Astrocyte of the hippocampus (primary cell): ENCODE measurements at regions not wholly inside any gene's neighbourhood (a gene's known extent, or its start where the extent isn't known, plus 50 kb on each side); places are given as distances from the start of the nearest gene placed in this dataset.
A peak's percentile ranks its signal among the peaks of the same experiment; 100 is the strongest.
"Not testable (repeated sequence)": the region's sequence is repeated elsewhere in the genome, so short reads cannot be mapped to it uniquely, and the experiment has no call there.

Experiments used
- DNase-seq: peaks from one replicate; pipeline ENCODE4 v3.0.0; 2011; ENCODE audit warnings: low read depth, low spot score

DNA sequence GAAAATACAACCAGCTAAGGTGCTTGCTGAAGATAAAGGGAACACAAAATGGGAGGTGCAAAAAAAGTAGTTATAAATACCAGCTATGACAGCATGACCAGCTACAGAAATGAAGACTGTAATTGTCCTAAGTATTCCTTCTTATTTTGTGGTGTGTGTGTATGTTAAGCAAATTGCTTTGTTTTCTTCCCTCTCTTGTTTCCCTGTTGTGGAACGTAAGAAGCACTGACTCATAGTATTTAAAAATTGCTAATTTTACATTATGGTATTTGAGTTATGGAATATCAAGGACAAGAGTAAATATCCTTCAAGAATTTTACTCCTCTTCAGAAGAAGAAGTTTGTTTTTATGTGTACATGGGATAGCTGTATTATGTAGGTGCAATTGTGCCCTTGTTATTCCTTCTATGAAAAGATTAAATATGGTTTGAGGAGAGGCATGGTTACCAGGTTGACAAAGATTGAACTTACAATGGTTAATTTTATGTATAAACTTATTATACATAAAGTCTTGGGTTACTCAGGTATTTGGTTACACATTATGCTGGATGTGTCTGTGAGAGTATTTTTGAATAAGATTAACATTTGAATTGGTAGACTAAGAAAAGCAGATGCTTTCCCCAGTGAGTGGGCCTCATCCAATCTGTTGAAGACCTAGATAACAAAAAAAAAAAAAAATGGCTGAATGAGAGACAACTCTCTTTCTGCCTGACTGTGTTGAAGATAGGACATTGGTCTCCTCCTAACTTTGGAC is 1132.1 kb upstream of the ALCAM start:
- DNase-seq: no peak

DNA sequence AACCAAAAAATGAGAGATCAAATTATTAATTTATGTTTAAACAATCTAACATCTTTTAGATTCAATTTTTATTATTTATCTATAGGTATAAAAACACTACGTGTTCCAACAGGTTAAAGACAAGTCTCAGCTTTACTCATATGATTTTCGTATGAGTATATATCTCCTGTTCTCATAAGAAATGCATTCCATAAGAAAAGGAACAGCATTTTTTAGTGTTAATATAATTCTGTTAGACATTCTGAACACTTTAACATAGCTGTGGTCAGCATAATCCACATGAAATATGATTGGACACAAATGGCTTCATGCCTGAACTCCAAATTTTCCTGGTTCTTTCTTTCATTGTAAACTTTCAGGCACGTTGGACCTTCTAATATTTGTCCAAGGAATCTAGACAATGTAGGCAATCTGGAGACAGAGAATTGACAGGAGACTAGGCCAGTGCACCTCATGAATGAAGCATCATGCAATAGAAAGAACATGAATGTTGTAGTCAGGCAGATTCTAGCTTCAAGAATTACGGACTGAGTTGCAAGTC is 1122.0 kb upstream of the ALCAM start:
- DNase-seq: no peak

DNA sequence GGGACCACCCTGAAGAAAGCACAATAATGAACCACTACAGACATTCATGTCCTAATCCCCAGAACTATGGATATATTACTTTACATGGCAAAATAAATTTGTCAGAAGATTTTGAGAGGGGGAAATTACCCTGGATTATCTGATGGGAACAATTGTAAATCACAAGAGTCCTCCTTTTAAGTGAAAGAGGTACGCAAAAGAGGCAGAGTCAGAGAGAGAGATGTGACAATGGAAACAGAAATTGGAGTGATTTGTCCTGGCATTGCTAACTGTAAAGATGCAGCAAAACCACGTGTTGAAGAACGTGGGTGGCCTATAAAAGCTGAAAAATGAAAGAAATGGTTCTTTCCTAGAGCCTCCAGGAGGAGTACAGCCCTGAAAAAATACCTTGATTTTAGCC is 1121.4 kb upstream of the ALCAM start:
- DNase-seq: no peak

DNA sequence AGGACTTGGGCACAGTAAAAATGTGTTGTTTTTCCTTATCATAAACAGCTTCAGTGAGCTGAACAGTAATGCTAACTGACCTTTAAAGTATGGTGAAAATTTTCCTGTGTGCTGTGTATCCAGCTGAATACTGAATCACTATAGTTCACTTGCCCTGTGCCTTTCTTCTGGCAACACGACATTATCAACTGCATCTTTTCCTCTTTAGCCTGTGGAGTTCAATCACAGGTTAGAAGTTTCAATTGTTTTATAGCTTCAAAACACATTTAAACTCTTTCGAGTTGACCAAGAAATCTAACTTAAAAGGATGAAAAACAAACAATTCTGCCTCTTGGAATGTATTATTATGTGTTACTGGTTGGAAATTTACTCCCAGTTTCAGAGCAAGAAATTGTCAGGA is 1120.7 kb upstream of the ALCAM start:
- DNase-seq: no peak

DNA sequence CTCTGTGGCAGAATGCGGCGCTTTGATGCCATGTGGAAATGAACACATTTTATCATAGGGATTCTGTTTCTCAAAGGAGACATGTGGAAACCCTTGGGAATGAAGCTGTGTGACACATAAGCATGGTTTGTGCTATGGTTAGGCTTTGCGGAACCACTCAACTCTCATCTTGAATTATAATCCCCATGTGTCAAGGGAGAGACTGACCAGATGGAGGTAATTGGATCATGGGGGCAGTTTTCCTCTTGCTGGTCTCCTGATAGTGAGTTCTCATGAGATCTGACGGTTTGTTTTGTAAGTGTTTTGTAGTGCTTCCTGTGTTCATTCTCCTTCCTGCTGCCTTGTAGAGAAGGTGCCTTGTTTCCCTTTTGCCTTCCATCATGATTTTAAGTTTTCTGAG is 1109.2 kb upstream of the ALCAM start:
- no peak for DNase-seq

DNA sequence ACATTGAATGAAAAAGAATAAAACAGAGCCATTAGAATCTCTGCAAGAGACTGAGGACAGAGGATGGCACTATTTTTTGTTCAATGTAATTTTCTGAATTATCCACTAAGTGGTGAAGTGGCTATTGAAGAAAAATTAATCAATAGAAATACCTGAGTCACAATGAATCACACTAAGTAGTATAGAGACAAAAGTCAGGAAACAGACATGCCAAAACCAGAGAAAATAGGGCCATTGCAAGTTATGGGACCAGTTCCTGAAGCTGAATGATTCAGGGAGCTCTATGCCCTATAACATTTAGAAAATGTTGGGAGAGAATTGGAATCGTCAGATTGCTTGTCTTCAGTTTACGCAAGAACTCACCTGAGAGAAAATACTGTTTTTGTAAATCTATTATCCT is 1103.2 kb upstream of the ALCAM start:
- no peak for DNase-seq

DNA sequence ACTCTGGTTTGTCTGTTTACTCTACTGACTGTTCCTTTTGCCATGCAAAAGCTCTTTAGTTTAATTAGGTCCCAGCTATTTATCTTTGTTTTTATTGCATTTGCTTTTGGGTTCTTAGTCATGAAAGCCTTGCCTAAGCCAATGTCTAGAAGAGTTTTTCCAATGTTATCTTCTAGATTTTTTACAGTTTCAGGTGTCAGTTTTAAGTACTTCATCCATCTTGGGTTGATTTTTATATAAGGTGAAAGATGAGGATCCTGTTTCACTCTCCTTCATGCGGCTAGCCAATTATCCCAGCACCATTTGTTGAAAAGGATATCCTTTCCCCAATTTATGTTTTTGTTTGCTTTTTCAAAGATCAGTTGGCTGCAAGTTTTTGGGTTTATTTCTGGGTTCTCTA is 1100.5 kb upstream of the ALCAM start:
- not testable (repeated sequence) for DNase-seq

DNA sequence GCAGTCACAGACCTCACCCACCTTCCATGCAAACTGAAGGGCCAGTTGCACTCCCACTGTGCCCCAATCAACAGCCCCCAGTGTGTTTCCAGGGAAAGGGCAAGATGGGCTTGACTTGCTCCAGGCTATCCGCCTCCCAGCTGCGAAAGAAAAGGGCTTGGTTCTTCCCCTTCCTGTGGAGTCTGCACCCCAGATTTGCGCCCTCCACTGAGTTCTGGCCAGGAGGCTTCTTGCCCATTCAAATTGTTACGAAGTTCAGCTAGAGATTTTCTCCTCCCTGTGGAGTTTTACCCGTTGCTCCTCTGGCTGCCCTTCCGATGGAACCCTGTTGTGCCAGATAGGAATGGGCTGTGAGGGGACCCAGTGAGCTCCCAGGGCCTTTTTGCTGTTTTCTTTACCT is 1096.9 kb upstream of the ALCAM start:
- DNase-seq: no peak

DNA sequence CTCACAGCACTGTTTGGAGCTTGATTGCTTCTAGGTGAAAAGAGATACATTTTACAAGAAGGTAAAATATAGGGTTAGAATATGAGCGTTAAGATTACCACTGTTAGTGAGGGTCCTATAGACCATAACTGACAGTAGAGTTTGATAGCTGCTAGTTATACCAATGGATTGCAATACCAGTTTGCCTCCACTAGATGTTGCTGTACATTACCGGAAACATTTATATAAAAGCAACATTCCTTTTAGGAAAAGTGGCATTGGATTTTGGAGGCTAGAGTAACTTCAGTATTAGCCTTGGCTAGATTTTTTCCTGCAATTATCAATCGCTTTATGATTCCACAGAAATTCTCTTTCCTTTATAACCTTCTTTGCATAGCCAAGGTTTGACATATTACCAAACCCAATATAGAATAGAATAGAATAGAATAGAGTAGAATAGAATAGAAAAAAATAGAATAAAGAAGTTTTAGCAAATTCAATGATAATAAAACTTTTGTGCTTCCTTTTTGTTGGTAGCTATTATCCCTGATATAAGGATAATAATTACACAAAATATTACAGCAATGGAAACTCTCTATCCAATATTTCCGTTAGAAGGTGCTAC is 1093.6 kb upstream of the ALCAM start:
- peak; percentile 49 for DNase-seq

DNA sequence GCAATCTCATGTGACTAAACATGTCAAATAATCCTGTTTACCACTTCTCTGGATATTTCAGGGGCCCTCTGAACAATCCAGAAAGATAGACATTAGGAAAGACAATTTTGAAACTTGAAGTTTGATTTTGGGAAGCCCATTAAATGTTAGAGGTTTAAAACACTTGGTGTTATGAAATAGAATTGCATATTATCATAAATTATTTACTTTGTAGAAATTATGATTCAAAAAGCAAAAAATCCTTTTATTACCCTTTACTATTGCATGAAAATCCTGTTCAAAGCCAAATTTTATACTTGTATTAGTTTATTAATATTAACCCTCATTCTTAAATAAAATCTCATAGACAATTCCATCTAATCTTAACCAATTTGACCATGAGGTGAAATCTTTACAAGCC is 1091.5 kb upstream of the ALCAM start:
- no peak for DNase-seq

DNA sequence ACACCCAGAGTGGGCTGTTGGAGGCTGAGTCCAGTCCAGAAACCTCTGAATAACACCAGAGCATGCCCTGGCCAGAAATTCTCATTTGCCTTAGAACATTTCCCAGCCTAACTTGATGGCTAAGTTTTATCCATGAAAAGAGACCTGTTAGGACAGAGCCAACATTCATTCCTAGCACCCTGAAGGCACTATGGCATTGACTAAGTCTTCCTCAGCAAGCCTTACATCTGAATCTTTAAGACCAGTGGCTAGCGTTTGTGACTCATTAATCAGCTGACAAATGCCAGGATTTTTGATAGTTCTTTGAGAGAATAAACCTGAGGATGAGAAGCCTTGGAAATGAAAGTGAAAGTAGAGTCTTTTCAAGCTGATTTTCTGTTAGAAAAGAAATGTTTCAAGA is 1087.1 kb upstream of the ALCAM start:
- peak; percentile 34 for DNase-seq

DNA sequence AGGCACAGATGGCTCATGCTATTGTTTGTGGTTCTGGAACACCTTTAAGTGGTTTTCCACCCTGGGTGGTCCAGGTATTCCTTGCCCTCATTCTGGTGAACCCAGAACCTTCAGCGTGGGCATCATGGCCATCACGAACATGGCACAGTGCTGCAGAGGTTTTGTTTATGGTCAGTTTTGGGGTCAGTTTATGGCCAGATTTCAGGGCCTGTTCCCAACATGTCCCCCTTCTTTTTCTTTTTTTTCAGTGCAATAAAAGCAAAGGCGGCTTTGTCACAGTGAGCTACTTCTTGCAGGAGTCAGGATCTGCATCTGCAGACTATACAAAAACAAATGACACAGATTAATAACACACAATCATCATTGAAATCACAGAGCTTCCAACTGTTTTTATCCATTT is 1085.0 kb upstream of the ALCAM start:
- no peak for DNase-seq

DNA sequence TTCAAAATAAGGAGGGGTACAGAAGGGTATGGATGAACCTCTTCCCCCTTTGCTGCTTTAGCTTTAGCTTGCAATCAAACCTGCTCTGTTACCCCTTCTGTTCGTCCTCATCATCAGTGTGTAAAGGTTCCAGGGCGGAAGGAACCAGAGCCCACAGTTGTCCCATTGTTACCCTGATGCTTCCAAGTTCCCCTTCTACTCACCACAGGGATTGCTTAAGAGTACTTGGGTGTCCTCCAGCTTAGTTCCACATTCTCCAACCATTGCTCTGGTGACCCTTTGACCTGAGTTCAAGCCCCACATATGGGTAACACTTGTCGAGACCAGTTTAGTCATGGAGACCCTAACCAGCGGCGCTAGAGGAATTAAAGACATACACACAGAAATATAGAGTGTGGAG is 1080.1 kb upstream of the ALCAM start:
- no peak for DNase-seq

DNA sequence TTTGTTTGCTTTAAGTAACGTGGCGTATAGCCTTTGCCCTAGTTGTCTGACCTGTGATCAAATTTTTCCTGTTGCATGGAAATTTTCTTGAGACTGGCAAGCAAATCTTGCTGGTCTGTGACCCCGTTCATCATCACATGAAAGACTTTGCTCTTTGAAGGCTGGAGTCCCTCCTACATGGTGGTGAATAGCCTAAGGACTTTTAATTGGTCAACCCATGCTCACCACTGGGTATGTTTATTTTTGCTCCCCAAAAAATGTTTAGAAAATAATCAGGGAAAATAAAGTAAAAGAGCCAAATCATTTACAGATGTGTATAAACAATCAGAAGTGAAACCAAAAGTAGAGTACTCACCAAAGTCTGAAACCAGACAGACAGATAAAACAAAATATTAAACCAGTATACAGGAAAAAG is 1075.3 kb upstream of the ALCAM start:
- peak; percentile 1 for DNase-seq

DNA sequence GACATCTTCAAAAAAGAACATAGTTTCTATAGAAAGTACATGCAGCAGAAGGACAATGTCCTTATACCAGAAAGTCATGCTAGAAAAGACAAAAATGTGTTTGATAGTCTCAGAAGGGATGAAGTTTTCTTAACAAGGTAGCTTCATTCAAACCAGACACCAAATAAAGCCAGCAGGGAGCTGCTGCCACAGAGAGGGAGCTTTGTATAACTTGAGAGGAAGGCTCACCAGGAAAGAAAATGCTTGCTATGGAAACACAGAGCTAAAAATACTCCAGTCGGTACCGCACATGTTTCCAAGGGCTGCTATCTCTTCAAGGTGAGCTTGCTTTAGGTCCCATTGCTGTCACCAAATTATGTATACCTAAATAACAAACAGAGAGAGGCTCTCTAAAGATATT is 1074.8 kb upstream of the ALCAM start:
- DNase-seq: peak; percentile 11

DNA sequence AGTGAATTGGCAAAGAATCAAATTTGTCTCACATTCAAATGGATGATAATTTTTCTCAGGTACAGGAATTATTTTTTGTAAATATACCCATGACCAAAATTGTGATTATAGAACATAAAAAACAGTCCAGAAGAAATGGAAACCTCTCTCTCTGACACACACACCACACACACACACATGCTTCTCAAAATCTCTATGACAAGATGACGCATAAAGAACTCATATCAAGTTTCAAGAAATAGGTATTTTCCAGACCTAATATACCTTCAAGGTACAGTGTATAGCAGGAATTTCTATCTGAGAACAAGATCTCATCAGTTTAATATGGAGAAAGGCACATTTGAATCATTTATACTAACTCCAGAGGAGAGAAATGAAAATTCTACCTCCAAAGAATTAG is 1069.1 kb upstream of the ALCAM start:
- no peak for DNase-seq

DNA sequence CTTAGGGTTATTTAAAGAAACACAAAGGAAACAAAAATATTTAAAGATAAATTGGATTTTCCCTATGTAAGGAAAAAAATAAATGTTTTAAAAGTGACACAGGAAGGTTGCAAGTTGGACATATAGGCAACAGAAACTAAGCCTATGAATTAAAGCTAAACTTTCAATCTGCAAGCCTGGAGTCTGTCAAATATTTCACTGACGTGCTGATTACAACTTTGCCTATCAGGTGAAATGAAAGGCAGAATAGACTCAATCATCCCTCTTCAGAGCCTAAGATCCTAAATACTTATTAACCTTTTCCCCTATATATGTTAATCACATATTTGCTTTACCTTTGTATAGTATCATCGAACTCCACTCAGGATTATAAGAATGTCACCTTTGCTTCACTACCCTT is 1068.0 kb upstream of the ALCAM start:
- DNase-seq: no peak

DNA sequence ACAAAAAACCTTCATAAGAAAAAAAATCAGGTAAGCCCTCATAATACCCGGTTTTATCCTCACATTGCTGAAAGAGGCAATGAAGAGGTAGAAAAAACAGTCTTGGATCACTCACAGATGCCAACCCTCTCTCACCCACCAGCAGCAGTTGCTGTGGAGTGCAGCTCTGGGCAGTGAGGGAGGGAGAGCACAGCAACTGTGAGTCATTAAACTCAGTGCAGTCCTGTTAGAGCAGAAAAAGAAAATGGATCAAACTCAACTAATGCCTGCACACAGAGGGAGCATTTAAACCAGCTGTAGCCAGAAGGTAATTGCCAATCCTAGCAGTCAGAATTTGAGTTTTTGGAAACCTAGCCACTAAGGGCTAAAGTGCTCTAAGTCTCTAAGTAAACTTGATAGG is 1050.6 kb upstream of the ALCAM start:
- DNase-seq: peak; percentile 4

DNA sequence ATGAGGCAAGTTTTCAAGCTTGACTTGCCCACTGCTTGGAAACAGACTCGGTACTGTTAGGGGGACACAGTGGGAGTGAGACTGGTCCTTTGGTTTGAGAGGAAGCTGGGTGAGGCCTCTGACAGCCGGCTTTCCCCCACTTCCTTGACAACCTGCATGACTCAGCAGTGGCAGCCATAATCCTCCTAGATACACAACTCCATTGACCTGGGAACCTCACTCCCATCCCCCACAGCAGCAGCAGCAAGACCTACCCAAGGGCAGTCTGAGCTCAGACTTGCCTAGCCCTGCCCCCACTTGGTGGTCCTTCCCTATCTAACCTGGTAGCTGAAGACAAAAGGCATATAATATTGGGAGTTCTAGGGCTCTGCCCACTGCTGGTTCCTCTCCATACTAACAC is 1043.5 kb upstream of the ALCAM start:
- no peak for DNase-seq

DNA sequence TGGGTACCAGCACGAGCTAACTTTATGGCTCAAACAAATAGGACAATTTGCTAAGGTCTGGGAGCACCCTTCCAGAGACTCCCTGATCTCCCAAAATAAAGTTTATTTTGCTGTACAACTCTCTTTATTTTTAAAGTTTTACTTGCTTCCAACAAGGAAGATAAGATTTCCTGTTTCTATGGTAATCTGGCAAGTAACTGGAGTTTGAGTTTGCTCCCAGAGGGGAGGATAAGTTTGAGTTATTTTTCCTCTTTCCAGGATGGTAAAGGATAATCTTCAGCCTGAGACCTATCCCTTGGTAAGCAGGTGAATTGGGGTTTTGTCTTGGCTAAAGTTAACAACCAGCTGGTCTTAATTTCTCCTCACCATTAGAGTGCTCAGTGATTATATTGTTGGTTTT is 1019.4 kb upstream of the ALCAM start:
- no peak for DNase-seq

DNA sequence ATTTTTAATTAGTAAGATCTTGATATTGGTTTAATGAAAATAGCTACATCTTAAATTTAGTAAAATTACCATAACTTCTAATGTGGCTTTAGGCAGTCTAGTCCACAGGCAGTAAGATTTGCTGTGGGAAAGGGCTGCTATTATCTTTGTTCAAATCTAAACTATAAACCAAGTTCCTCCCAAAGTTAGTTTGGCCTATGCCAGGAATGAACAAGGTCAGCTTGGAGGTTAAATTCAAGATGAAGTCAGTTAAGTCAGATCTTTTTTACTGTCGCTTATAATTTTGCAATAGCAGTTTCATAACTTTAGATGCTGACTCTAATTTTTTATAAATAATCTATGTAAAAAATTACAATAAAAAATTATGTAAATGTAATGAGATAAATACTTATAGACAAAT is 1016.9 kb upstream of the ALCAM start:
- no peak for DNase-seq

DNA sequence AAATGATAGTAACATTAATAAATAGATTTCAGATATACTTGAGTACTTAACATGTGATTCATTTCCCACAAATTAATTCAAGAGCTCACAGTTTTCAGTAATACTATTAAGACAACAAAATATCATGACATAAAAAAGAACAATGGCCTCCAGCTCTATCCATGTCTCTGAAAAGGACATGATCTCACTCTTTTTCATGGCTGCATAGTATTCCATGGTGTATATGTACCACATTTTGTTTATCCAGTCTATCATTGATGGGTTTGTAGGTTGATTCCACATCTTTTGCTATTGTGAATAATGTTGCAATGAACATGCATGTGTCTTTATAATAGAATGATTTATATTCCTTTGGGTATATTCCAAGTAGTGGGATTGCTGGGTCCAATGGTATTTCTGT is 1012.8 kb upstream of the ALCAM start:
- no peak for DNase-seq

DNA sequence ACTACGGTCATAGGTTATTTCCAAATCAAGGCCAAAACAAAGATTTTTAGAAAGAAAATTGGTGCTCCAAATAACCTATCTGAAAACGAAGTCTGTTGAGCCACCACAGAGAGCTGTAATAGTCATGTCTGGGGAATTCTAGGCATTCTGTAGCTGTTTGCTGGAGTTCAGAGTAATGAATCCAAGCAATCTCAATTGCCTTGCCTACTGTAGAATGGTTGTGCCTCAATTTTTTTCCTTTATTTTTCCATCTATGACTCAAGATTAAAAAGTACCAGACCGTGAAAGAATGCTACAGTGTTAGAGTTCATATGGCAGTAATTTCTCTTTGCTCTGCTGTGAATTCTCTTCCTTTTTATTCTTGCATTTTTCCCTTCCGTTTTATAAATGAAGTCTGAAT is 1007.2 kb upstream of the ALCAM start:
- DNase-seq: peak; percentile 87
